ENCODE measurements at regions not wholly inside any gene's neighbourhood (a gene's known extent, or its start where the extent isn't known, plus 50 kb on each side); places are given as distances from the start of the nearest gene placed in this dataset.
A peak's percentile ranks its signal among the peaks of the same experiment; 100 is the strongest.

DNA sequence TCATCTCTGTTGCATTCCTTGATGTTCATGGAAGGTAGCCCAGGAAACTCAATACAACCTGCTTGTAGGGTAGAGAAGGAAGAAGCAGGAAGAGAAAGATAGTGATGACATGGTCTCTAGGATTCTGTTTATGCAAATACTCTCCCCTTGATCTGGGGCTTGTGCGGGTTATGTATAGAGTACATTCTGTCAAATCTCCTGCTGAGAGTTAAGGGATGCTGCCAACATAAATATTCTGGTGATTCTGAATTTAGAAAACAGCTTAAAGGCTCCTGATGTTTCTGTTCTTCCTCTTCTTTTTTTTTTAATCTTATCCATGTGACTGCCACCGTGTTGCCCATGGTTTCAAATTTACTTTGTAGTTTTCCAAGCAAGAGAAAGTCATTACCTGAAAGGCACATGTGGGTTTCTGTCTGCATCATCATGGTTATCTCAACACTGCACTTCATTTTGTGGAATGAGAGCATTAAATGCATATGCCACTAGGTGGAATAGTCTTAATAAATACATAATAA is 150.6 kb downstream of the RPS12 start:
- Histone ChIP-seq H3K4me2 (ENCODE audit: low read length) (peak overlapping the region; percentile 61), H3K36me3 (replicated peaks; ENCODE audit: low read depth, low read length) (no peaks in the 10 kb centered on the region), H3K27me3 (ENCODE audit: low read depth, low read length) (0 out of 2 replicates have a peak, but pooled peaks cover 6% of the 10 kb centered on the region), H3K9ac (ENCODE audit: low read length) (no peak overlapping the region), H3K4me1 (ENCODE audit: low read length) (peaks cover 28% of the 10 kb centered on the region), H4K20me1 (ENCODE audit: insufficient read depth, low read length) (no peaks in the 10 kb centered on the region), H3K4me3 (ENCODE audit: low read length) (peak overlapping the region; percentile 29; the same call in 1 of the 2 replicates), H2AFZ (ENCODE audit: low read depth, low read length) (no peak overlapping the region), H3K79me2 (ENCODE audit: low read length) (no peaks in the 10 kb centered on the region), H3K27ac (ENCODE audit: low read length) (no peak overlapping the region), H3K9me3 (ENCODE audit: insufficient read depth, low read length) (no peaks in the 10 kb centered on the region)
- TF ChIP-seq, protein P1, sequence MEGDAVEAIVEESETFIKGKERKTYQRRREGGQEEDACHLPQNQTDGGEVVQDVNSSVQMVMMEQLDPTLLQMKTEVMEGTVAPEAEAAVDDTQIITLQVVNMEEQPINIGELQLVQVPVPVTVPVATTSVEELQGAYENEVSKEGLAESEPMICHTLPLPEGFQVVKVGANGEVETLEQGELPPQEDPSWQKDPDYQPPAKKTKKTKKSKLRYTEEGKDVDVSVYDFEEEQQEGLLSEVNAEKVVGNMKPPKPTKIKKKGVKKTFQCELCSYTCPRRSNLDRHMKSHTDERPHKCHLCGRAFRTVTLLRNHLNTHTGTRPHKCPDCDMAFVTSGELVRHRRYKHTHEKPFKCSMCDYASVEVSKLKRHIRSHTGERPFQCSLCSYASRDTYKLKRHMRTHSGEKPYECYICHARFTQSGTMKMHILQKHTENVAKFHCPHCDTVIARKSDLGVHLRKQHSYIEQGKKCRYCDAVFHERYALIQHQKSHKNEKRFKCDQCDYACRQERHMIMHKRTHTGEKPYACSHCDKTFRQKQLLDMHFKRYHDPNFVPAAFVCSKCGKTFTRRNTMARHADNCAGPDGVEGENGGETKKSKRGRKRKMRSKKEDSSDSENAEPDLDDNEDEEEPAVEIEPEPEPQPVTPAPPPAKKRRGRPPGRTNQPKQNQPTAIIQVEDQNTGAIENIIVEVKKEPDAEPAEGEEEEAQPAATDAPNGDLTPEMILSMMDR (IDR thresholded peaks at IDR 0.05; ENCODE audit: low read depth, low read length), result no peak
- no peak for TF ChIP-seq EZH2phosphoT487 (IDR thresholded peaks at IDR 0.05; ENCODE audit: low read depth)

DNA sequence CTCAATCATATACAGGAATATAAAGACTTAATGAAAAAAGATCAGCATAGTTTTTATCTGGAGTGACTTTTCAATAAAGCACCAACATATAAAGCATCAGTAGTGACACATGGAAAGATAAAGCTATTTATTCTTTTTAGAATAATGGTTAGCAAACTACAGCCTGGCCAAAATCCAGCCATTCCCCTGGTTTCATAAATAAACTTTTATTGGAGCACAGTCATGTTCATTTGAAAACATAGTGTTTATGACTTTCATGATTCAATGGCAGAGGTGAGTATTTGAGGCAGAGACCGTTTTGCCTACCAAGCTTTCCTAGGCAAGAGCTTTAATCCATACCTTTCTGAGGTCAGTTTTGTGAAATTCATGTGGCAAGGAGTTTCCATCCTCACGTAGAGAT is 153.5 kb downstream of the RPS12 start:
- H3K27ac ChIP-seq (ENCODE audit: low read length), result no peak overlapping the region
- no peak overlapping the region for H3K4me3 ChIP-seq (ENCODE audit: low read length)
- no peak overlapping the region for H3K9ac ChIP-seq (ENCODE audit: low read length)
- TF ChIP-seq, protein P1 (IDR thresholded peaks at IDR 0.05; ENCODE audit: low read depth, low read length), result no peak
- TF ChIP-seq EZH2phosphoT487 (IDR thresholded peaks at IDR 0.05; ENCODE audit: low read depth), result no peak
- no peaks in the 10 kb centered on the region for H3K27me3 ChIP-seq (ENCODE audit: low read depth, low read length)
- H2AFZ ChIP-seq (ENCODE audit: low read depth, low read length), result no peak overlapping the region
- H3K79me2 ChIP-seq (ENCODE audit: low read length), result no peaks in the 10 kb centered on the region
- H3K36me3 ChIP-seq (replicated peaks; ENCODE audit: low read depth, low read length), result no peaks in the 10 kb centered on the region
- H4K20me1 ChIP-seq (ENCODE audit: insufficient read depth, low read length), result no peaks in the 10 kb centered on the region
- no peak overlapping the region for H3K4me2 ChIP-seq (ENCODE audit: low read length)
- no peaks in the 10 kb centered on the region for H3K9me3 ChIP-seq (ENCODE audit: insufficient read depth, low read length)
- H3K4me1 ChIP-seq (ENCODE audit: low read length), result peaks cover 22% of the 10 kb centered on the region

DNA sequence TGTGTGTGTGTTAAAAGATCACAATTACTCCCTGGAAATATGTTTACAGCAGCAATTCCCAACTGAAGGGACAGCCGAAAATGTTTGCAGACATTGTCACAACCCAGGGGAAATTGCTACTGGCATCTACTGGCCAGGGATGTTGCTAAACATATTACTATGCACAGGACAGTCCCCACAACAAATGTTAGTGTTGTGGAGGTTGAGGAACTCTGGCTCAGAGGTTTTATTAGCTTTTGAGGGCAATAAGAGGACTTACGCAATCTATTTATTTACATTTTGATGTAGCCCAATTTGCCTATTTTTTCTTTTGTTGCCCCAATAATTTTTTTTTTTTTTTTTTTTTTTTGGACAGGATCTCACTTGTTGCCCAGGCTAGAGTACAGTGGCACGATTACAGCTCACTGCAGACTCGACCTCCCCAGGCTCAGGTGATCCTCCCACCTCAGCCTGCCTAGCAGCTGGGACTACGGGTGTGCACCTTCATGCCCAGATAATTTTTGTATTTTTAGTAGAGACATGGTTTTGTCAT is 154.1 kb downstream of the RPS12 start:
- H3K4me1 ChIP-seq (ENCODE audit: low read length), result peaks cover 17% of the 10 kb centered on the region
- TF ChIP-seq, protein P1 (IDR thresholded peaks at IDR 0.05; ENCODE audit: low read depth, low read length), result no peak
- TF ChIP-seq EZH2phosphoT487 (IDR thresholded peaks at IDR 0.05; ENCODE audit: low read depth), result no peak
- H3K79me2 ChIP-seq (ENCODE audit: low read length), result no peaks in the 10 kb centered on the region
- H3K27me3 ChIP-seq (ENCODE audit: low read depth, low read length), result no peaks in the 10 kb centered on the region
- no peaks in the 10 kb centered on the region for H3K36me3 ChIP-seq (replicated peaks; ENCODE audit: low read depth, low read length)
- no peaks in the 10 kb centered on the region for H4K20me1 ChIP-seq (ENCODE audit: insufficient read depth, low read length)
- H3K27ac ChIP-seq (ENCODE audit: low read length), result no peak overlapping the region
- no peak overlapping the region for H3K9ac ChIP-seq (ENCODE audit: low read length)
- no peak overlapping the region for H3K4me3 ChIP-seq (ENCODE audit: low read length)
- no peak overlapping the region for H3K4me2 ChIP-seq (ENCODE audit: low read length)
- no peak overlapping the region for H2AFZ ChIP-seq (ENCODE audit: low read depth, low read length)
- no peaks in the 10 kb centered on the region for H3K9me3 ChIP-seq (ENCODE audit: insufficient read depth, low read length)

DNA sequence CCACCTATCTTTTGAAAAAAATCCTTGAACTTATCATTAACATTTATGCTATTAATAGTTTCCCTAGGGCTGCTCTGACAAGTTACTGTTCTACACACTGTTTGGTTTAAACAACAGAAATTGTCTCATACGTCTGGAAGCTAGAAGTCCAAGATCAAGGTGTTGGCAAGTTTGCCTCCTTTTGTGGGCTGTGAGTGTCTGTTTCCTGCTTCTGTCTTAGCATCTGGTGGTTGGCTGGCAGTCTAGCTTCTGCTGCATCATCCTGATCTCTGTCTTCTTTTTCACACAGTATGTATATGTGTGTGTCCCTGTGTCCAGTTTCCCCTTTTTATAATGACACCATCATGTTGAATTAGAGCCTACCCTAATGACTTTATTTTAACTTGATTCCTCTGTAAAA is 154.8 kb downstream of the RPS12 start:
- no peak overlapping the region for H3K4me2 ChIP-seq (ENCODE audit: low read length)
- no peak overlapping the region for H3K4me3 ChIP-seq (ENCODE audit: low read length)
- H3K4me1 ChIP-seq (ENCODE audit: low read length), result peaks cover 10% of the 10 kb centered on the region
- H3K9me3 ChIP-seq (ENCODE audit: insufficient read depth, low read length), result no peaks in the 10 kb centered on the region
- H3K27me3 ChIP-seq (ENCODE audit: low read depth, low read length), result no peaks in the 10 kb centered on the region
- no peaks in the 10 kb centered on the region for H3K79me2 ChIP-seq (ENCODE audit: low read length)
- no peak overlapping the region for H2AFZ ChIP-seq (ENCODE audit: low read depth, low read length)
- no peak overlapping the region for H3K27ac ChIP-seq (ENCODE audit: low read length)
- TF ChIP-seq, protein P1 (IDR thresholded peaks at IDR 0.05; ENCODE audit: low read depth, low read length), result no peak
- TF ChIP-seq EZH2phosphoT487 (IDR thresholded peaks at IDR 0.05; ENCODE audit: low read depth), result no peak
- no peak overlapping the region for H3K9ac ChIP-seq (ENCODE audit: low read length)
- no peaks in the 10 kb centered on the region for H3K36me3 ChIP-seq (replicated peaks; ENCODE audit: low read depth, low read length)
- no peaks in the 10 kb centered on the region for H4K20me1 ChIP-seq (ENCODE audit: insufficient read depth, low read length)
